K562 (cell line): ENCODE measurements at regions not wholly inside any gene's neighbourhood (a gene's known extent, or its start where the extent isn't known, plus 50 kb on each side); places are given as distances from the start of the nearest gene placed in this dataset.

ENCODE experiments used
- CHD2 ChIP-seq: IDR thresholded peaks from 2 replicates; pipeline ENCODE4 v1.6.1; 2011; ENCODE audit warnings: low read depth, low read length
- FOS ChIP-seq: IDR thresholded peaks from 3 replicates; pipeline ENCODE4 v1.6.1; 2011; ENCODE audit not compliant: insufficient read length; ENCODE audit errors: extremely low read depth
- SMC3 ChIP-seq: conservative IDR thresholded peaks from 2 replicates; pipeline ENCODE4 v1.6.1; 2011; ENCODE audit warnings: low read depth, low read length, improper control_type of control experiment; ENCODE audit not compliant: insufficient read depth
- TF ChIP-seq, protein P1 (sequence below), 3 experiments: IDR thresholded peaks in 2 of 3; conservative IDR thresholded peaks in 1 of 3; 2 replicates each; pipeline ENCODE4 v1.5.1; 2011 to 2012; ENCODE audit warnings: low read length in 3 of 3, mild to moderate bottlenecking in 3 of 3, control low read depth in 2 of 3, improper control_type of control experiment in 1 of 3, inconsistent platforms in 1 of 3, low read depth in 1 of 3, mixed read lengths in 1 of 3, moderate library complexity in 1 of 3; ENCODE audit not compliant: insufficient read depth in 2 of 3
- TF ChIP-seq, protein P2 (sequence below): IDR thresholded peaks from 3 replicates; pipeline ENCODE4 v1.6.1; 2011; ENCODE audit warnings: borderline replicate concordance, mild to moderate bottlenecking; ENCODE audit not compliant: insufficient read length, insufficient read depth
- TF ChIP-seq, protein P3 (sequence below): fragments of 450-650 bp; formaldehyde crosslinking; IDR thresholded peaks from 2 replicates; pipeline ENCODE4 v1.4.0; 2020; ENCODE audit warnings: mild to moderate bottlenecking, moderate library complexity
- TF ChIP-seq, protein P4 (sequence below): fragments of 250-450 bp; sonication (Bioruptor Pico); IDR thresholded peaks from 2 replicates; pipeline ENCODE4 v1.4.0; 2020; ENCODE audit warnings: mild to moderate bottlenecking, moderate library complexity, borderline replicate concordance
- TF ChIP-seq, protein P5 (sequence below): fragments of 450-650 bp; formaldehyde crosslinking; IDR thresholded peaks from 2 replicates; pipeline ENCODE4 v1.4.0; 2020; ENCODE audit warnings: mild to moderate bottlenecking, mixed read lengths

DNA sequence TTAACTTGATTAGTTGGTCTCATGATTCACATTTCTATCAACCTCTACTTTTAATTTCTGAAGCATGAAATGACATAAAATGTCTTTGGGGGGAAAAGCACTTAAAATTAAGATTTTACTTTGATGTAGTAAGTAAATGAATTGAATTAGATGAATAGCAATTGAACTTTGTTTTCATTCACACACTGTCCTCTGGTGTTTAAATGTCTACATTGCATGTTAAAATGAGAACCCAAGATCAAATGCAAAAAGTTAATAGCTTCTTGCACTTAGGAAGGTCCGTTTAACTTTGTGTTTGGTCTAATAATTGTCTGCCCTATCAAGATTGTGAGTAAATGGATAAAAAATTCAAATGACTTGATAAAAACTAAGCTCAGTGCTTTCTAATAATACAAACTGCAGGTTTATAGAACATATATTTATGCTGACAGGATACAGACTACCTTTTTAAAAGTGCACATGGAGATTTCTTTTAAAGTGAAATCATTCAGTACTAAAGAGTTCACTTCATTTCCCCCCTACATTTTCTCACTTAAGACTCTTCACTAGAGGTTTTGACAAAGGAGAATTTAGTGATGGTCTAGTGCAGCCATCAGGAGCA, 156.2 kb upstream of the NABP1 start (continued):
- TF ChIP-seq, protein P1, sequence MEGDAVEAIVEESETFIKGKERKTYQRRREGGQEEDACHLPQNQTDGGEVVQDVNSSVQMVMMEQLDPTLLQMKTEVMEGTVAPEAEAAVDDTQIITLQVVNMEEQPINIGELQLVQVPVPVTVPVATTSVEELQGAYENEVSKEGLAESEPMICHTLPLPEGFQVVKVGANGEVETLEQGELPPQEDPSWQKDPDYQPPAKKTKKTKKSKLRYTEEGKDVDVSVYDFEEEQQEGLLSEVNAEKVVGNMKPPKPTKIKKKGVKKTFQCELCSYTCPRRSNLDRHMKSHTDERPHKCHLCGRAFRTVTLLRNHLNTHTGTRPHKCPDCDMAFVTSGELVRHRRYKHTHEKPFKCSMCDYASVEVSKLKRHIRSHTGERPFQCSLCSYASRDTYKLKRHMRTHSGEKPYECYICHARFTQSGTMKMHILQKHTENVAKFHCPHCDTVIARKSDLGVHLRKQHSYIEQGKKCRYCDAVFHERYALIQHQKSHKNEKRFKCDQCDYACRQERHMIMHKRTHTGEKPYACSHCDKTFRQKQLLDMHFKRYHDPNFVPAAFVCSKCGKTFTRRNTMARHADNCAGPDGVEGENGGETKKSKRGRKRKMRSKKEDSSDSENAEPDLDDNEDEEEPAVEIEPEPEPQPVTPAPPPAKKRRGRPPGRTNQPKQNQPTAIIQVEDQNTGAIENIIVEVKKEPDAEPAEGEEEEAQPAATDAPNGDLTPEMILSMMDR (IDR thresholded peaks at IDR 0.05 in 2 of 3, conservative IDR thresholded peaks at IDR 0.05 in 1 of 3; ENCODE audit: insufficient read depth in 2 of 3, low read depth in 1 of 3, low read length in 3 of 3), result peak; percentile 17 to 69 (median 21); a peak in 3 of 6 replicates
- TF ChIP-seq, protein P2, sequence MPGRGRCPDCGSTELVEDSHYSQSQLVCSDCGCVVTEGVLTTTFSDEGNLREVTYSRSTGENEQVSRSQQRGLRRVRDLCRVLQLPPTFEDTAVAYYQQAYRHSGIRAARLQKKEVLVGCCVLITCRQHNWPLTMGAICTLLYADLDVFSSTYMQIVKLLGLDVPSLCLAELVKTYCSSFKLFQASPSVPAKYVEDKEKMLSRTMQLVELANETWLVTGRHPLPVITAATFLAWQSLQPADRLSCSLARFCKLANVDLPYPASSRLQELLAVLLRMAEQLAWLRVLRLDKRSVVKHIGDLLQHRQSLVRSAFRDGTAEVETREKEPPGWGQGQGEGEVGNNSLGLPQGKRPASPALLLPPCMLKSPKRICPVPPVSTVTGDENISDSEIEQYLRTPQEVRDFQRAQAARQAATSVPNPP, result no peak
- TF ChIP-seq SMC3 (0 out of 2 replicates have a peak, but pooled peaks have one; percentile 29), CHD2 (no peak), FOS (no peak)
- TF ChIP-seq, protein P3, sequence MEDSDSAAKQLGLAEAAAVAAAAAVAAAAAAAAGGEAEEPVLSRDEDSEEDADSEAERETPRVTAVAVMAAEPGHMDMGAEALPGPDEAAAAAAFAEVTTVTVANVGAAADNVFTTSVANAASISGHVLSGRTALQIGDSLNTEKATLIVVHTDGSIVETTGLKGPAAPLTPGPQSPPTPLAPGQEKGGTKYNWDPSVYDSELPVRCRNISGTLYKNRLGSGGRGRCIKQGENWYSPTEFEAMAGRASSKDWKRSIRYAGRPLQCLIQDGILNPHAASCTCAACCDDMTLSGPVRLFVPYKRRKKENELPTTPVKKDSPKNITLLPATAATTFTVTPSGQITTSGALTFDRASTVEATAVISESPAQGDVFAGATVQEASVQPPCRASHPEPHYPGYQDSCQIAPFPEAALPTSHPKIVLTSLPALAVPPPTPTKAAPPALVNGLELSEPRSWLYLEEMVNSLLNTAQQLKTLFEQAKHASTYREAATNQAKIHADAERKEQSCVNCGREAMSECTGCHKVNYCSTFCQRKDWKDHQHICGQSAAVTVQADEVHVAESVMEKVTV, result peak; percentile 71
- TF ChIP-seq, protein P4, sequence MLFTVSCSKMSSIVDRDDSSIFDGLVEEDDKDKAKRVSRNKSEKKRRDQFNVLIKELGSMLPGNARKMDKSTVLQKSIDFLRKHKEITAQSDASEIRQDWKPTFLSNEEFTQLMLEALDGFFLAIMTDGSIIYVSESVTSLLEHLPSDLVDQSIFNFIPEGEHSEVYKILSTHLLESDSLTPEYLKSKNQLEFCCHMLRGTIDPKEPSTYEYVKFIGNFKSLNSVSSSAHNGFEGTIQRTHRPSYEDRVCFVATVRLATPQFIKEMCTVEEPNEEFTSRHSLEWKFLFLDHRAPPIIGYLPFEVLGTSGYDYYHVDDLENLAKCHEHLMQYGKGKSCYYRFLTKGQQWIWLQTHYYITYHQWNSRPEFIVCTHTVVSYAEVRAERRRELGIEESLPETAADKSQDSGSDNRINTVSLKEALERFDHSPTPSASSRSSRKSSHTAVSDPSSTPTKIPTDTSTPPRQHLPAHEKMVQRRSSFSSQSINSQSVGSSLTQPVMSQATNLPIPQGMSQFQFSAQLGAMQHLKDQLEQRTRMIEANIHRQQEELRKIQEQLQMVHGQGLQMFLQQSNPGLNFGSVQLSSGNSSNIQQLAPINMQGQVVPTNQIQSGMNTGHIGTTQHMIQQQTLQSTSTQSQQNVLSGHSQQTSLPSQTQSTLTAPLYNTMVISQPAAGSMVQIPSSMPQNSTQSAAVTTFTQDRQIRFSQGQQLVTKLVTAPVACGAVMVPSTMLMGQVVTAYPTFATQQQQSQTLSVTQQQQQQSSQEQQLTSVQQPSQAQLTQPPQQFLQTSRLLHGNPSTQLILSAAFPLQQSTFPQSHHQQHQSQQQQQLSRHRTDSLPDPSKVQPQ (CRISPR knock-in tag), result no peak
- TF ChIP-seq, protein P5, sequence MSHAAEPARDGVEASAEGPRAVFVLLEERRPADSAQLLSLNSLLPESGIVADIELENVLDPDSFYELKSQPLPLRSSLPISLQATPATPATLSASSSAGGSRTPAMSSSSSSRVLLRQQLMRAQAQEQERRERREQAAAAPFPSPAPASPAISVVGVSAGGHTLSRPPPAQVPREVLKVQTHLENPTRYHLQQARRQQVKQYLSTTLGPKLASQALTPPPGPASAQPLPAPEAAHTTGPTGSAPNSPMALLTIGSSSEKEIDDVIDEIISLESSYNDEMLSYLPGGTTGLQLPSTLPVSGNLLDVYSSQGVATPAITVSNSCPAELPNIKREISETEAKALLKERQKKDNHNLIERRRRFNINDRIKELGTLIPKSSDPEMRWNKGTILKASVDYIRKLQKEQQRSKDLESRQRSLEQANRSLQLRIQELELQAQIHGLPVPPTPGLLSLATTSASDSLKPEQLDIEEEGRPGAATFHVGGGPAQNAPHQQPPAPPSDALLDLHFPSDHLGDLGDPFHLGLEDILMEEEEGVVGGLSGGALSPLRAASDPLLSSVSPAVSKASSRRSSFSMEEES, result no peak
